Fibroblast of lung (primary cell): ENCODE measurements at regions not wholly inside any gene's neighbourhood (a gene's known extent, or its start where the extent isn't known, plus 50 kb on each side); places are given as distances from the start of the nearest gene placed in this dataset.

Experiments
- EZH2 ChIP-seq: IDR thresholded peaks from 2 replicates; pipeline ENCODE4 v1.5.1; 2012; ENCODE audit warnings: low read length, control low read depth, mild to moderate bottlenecking; ENCODE audit errors: missing control alignments
- TF ChIP-seq, protein P1 (sequence below), 2 donors: IDR thresholded peaks in 1 of 2; conservative IDR thresholded peaks in 1 of 2; 1 replicate in 1 of 2; 2 replicates in 1 of 2; pipeline ENCODE4 v1.5.1; 2011 to 2012; ENCODE audit warnings: low read length in 2 of 2, control low read depth in 1 of 2, inconsistent platforms in 1 of 2, low read depth in 1 of 2, mild to moderate bottlenecking in 1 of 2

DNA sequence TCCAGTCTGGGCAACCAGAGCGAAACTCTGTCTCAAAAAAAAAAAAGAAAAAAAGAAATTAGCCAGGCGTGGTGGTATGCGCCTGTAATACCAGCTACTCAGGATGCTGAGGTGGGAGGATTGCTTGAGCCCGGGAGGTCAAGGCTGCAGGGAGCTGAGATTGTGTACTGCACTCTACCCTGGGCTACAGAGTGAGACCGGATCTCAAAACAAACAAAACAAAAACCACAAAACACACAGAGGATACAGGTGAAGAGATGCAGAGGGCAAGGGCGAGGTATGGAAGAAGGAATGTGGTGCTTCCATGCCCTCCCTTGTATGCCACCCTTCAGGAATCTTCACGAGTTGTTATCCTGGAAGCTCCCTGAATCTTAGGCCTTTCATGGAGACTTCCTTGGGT is 68.5 kb downstream of the NDUFS5 start:
- TF ChIP-seq, protein P1, sequence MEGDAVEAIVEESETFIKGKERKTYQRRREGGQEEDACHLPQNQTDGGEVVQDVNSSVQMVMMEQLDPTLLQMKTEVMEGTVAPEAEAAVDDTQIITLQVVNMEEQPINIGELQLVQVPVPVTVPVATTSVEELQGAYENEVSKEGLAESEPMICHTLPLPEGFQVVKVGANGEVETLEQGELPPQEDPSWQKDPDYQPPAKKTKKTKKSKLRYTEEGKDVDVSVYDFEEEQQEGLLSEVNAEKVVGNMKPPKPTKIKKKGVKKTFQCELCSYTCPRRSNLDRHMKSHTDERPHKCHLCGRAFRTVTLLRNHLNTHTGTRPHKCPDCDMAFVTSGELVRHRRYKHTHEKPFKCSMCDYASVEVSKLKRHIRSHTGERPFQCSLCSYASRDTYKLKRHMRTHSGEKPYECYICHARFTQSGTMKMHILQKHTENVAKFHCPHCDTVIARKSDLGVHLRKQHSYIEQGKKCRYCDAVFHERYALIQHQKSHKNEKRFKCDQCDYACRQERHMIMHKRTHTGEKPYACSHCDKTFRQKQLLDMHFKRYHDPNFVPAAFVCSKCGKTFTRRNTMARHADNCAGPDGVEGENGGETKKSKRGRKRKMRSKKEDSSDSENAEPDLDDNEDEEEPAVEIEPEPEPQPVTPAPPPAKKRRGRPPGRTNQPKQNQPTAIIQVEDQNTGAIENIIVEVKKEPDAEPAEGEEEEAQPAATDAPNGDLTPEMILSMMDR (conservative IDR thresholded peaks at IDR 0.05 in 1 of 2, IDR thresholded peaks at IDR 0.05 in 1 of 2; ENCODE audit: low read depth in 1 of 2, low read length in 2 of 2): no peak
- no peak for TF ChIP-seq EZH2
